B cell (primary cell): ENCODE measurements at regions not wholly inside any gene's neighbourhood (a gene's known extent, or its start where the extent isn't known, plus 50 kb on each side); places are given as distances from the start of the nearest gene placed in this dataset.

Experiments used
- EZH2 ChIP-seq: IDR thresholded peaks from 2 replicates; pipeline ENCODE4 v1.6.1; 2012; ENCODE audit warnings: borderline replicate concordance, low read depth, mild to moderate bottlenecking, moderate library complexity, low read length; ENCODE audit not compliant: insufficient read depth, poor library complexity, severe bottlenecking
- TF ChIP-seq, protein P1 (sequence below): fragments of 200-600 bp; IDR thresholded peaks from one replicate; pipeline ENCODE4 v1.8.0; 2022; ENCODE audit warnings: antibody characterized with exemption, mild to moderate bottlenecking

DNA sequence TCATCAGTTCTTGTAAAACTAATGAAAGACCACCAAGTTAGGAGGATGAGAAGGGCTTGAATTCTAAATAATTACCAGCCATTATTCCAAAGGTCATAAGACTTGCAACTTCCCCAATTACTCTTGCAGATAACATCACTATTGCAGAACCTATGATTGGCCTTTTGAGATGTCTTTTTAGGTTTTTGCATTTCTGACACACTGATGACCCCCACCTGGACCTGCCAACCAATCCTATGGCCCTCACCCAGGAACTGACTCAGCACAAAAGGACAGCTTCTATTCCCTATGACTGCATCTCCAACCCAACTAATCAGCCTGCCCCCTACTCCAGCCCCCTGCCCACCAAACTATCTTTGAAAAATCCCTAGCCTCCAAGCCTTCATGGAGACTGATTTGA, 111.5 kb upstream of the COPS8 start:
- TF ChIP-seq, protein P1, sequence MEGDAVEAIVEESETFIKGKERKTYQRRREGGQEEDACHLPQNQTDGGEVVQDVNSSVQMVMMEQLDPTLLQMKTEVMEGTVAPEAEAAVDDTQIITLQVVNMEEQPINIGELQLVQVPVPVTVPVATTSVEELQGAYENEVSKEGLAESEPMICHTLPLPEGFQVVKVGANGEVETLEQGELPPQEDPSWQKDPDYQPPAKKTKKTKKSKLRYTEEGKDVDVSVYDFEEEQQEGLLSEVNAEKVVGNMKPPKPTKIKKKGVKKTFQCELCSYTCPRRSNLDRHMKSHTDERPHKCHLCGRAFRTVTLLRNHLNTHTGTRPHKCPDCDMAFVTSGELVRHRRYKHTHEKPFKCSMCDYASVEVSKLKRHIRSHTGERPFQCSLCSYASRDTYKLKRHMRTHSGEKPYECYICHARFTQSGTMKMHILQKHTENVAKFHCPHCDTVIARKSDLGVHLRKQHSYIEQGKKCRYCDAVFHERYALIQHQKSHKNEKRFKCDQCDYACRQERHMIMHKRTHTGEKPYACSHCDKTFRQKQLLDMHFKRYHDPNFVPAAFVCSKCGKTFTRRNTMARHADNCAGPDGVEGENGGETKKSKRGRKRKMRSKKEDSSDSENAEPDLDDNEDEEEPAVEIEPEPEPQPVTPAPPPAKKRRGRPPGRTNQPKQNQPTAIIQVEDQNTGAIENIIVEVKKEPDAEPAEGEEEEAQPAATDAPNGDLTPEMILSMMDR, result no peak
- TF ChIP-seq EZH2, result no peak
